ENCODE measurements at regions not wholly inside any gene's neighbourhood (a gene's known extent, or its start where the extent isn't known, plus 50 kb on each side); places are given as distances from the start of the nearest gene placed in this dataset.
"Not testable (repeated sequence)": the region's sequence is repeated elsewhere in the genome, so short reads cannot be mapped to it uniquely, and the experiment has no call there.

DNA sequence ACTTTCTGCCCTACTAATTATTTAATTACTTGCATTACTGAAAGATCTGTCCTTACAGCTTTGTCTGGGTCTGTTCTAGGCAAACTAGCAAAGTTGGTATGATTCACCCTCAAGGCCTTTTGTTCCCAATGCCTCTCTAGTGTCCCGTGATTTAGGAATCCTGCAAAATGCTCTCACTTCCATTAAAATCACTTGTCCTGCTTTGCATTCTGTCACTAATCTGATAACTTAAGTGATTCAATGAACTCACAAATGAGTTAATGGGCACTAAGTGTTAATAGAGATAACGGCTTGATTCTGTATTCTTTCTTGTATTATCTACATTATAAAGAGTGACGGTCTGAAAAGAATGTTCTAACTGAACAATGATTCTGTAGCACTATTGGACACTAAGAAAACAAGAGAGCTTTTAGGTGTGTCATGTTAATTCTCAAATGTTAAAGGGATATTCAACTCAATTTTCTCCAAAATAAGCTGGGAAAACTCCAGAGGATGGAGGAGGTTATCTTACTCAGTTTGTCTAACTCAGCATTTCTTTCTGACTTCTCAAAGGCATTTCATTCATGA is 697.3 kb downstream of the CETN3 start:
- no peak for DNase-seq

DNA sequence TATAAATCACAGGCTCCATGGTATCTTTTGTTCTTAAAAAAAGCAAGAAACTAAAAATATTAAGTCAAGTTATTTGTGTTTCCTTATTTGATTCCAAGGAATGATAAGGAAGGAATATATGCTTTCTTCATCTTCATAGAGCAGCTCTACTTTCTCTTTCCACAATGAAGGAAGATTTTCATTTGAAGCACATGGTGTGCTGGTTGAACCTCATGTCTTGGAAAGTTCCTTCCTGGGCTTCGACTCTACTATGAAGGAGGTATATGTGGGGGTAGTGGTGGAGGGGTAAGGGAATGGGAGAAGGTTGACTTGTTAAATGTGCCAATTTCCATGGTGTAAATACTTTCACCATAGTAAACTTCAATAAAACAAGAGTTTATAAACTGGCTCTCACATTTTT is 698.0 kb downstream of the CETN3 start:
- no peak for DNase-seq

DNA sequence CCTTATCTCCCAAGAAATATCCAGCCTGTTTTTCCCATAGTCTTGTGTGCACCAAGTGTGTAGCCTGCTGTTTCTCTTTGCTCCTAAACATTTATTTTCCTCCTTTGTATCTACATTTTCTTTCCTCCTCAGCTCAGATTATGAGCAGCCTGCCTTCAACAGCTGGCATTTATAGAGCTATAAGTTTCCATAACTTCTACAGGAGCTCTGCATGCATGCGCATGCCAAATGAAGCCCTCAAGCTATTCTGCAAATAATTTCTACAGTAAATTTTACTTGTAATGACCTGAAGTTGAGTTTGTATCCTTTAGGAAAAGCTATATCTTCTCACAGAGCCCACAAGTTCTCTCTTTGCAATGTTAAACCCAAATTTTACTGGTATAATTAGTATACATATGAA is 699.5 kb downstream of the CETN3 start:
- no peak for DNase-seq

DNA sequence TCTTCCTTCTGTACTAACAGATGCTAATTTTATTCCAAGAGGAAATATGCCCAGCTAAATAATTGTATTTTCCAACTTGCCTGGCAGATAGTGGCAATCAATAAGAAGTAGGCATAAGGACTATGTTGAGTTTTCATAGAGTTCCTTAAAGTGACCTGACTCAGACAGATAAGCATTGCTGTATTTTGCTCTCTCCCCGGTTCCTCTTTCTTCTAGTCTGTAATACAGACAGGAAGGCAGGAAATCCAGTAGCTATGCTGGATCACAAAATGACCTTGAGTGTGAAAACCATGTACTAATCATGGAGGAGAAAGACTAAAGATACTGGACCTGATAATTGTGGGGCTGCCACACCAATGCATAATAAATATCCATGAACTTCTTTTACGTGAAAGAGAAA is 701.7 kb downstream of the CETN3 start:
- DNase-seq: no peak

DNA sequence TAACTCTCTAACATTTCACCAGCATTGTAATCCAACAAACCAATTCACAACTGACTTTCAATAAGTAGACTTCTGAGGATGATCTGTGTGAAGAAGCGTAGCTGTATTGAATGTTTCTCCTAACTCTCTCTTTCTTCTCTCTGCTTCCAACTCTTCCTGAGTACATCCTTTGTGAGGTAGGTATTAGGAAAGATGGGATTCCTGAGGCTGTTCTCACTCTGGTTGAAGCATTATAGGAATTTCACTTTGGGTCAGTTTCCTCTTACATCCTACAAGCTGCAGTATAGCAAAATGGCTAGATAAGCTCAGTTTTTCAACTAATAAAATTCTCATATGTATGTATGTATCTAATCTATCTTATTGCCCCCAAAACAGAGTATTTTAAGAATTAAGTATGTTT is 702.8 kb downstream of the CETN3 start:
- no peak for DNase-seq

DNA sequence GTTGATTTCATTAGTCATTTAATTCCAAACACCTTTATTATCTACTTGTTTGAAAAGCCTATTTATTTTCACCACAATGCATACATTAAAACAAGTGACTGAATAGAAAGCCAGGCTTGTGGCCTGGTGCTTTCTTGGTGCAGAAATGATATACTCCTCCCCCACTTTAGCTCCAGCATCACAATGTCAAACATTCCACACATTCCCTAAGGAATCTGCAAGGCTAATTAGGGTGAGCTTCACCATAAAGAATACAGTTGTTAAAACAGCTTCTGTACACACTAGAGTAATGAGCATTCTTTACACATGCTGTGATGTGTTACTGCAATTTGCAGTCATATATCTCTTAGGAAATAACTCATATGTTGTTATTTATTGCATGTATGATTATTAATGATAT is 705.7 kb downstream of the CETN3 start:
- no peak for DNase-seq

DNA sequence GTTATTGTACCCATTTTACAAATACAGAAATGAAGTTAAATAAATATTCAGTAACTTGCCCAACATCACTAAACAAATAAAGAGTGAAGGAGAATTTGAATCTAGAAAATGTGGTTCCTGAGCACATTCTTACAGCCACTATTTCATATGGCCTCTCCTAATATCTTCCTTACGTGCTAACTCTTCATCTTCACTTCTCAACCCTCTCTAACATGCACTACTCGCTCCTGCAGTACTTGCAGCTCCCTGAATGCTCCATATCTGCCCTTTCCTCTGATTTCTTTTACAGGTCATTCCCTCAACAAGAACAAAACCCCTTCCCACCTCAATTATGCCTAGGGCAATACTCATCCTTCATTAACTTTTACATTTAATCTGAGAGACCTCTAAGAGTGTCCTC is 711.5 kb downstream of the CETN3 start:
- DNase-seq: no peak

DNA sequence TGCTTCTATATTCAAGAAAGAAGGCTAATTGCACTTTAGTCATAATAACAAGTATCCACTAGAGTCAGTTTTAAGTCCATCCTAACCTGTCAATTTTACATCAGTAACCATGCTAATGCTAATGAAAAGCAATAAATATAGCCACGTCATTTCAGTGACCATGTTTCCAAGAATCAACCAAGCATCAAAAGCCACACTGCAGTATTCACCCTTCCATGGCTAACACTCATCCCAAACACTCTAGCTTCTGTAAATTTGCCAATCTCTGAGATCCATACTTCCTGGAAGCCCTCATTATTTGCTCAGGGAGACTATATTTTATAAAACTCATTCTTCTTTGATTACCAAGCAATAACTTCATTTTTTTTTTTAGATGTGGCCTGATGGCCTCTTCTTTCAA is 712.0 kb downstream of the CETN3 start:
- DNase-seq: no peak

DNA sequence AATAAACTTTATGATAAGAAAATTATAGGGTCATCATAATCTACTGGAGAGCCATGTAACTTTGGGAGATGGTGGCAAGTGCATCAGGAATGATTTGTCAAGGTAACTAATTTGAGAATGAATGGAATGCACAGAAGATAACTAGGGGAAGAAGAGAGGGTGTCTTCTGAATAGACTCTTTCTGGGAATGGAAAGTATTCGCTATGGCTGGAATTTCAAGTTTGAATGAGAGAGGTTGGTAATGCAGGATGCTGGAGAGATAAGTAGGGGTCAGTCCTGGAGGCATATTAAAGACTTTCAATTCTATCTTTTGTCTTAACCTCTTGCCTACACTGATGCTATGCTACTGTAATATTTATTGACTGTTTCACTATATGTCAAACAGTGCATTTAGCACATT is 714.2 kb downstream of the CETN3 start:
- DNase-seq: no peak

DNA sequence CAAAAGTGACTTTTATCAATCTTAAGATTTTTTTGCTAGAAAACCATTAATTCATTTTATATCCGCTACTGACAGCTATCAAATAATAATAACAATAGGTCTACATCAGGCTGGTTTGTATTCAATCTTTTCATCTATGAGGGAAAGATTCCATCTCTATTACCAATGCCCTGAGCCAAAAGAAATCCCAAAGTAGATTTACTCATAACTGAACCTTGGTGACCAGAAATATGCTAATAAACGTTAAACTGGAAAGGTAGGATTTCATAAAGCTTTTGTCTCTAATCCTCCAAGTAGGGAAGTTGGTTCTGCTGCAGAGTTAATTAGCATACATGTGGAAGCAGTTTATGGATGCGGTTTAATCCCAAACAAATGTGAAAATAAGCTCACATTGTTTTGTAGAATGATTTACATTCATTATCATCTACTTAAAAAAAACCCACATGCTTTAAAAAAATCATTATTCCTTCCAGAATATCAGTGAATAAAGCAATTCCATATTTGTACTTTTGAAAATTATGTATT is 715.5 kb downstream of the CETN3 start:
- DNase-seq: no peak

DNA sequence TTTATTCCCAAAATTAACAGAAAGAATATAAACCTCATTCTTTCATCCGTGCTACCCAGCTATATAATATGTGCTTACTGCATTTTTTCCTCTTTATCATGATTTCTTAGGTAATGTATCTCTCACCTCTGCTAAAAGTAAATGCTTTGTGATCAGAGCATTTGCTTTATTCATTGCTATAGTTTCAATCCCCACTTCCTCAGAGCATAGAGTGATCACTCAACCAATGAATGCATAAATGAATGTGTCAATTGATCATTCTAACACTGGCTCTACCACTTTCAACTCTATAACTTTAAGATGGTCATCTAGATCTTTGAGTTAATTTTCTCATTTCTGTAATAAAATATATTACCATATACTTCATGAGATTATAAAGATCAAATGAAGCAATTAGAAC is 719.2 kb downstream of the CETN3 start:
- no peak for DNase-seq

DNA sequence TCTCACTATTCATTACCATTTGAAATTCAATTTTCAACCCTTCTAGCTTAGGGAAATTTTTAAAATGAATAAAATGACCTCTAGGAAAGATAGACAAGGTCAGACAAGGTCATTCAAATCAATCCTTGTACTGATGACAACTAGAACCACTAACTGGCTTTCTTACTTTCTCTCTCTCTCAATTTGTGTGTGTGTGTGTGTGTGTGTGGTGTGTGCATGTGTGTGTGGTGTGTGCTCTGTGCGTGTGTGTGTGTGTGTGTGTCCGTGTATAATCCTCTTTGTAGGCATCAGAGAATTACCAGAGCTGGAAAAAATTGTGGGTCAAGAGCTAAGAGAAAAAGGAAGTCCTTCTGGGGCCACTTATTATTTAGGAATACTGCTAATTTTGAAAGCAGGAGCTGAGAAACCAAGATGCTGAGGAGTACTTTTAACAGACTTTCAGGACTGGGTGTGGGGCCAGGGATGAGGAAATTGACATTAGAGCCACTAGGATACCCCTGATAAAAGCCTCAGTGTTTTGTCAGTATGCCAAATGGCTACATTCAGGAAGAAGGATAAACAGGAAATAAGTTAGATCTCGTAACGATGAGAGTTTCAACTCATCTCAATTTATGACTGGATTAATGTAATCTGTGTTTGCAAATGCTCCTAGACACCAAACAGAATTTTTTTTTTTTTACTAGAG is 723.3 kb downstream of the CETN3 start:
- DNase-seq: no peak

DNA sequence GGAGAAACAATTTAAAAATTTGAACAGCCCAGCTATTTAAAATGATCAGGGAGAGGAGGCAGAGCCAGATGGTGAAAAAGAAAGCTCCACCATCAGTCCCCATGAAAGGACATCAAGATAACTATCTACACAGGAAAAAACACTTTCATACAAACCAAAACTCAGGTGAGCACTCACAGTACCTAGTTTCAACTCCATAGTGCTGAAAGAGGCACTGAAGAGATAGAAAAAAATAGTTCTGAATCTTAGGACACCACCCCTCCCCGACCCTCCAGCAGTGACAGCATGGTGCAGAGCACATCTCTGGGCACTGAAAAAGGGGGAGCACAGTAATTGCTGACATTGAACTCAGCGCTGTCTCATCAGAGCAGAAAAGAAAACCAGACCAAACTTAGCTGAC is 732.9 kb downstream of the CETN3 start:
- no peak for DNase-seq

DNA sequence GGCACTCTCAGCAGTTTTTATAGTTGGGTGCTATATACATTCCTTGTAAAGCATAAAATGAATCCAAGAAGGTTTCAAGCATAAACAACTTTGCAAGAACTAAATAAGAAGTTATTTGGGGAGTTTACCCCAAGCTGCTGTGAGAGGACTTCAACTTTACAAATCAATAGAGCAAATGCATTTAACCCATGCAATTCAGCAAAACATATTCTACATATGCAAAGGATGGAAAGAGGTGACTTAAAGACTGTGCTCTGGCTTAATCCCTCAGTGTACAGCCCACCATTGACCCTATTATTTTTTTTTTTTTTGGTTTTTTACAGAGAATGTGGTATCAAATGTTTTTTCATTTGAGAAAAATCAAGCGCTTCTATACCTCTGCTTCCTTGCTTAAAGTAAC is 736.5 kb downstream of the CETN3 start:
- DNase-seq: no peak

DNA sequence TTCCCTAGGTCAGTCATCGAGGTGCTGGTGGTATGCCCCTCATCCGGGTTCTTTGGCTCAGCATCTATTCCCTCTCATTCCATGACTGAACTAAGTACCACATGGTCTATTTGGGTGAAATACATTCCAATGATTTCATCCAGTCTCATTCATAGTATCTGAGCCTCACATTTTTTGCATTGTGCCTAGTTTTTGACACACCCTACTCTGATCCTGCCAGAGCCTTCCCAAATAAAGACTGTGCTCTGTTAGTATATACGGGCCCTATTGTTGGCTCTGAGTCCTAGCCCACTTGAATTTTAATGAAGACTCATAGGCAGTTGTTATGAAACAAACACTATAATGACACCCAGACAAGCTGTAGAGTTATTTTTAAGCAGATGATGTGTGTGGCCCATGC is 740.7 kb downstream of the CETN3 start:
- no peak for DNase-seq

DNA sequence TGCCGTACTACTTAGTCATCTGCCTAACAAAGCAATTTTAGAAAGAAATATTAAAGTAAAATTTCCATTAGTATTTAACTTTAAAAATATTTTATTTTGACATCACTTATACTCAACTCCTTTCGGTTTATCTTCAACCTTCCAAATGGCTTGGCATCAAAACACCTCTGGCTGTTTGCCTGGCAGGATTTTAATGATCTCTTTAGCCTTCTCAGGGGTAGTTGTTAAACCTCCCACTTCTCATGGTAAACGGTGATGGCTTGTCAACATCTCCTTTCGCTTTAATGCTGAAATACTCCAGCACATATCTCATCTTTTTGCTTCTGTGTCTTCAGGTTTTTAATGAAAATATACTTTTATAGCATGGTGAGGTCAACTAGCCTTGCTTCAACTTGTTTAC is 747.1 kb downstream of the CETN3 start:
- DNase-seq: no peak

DNA sequence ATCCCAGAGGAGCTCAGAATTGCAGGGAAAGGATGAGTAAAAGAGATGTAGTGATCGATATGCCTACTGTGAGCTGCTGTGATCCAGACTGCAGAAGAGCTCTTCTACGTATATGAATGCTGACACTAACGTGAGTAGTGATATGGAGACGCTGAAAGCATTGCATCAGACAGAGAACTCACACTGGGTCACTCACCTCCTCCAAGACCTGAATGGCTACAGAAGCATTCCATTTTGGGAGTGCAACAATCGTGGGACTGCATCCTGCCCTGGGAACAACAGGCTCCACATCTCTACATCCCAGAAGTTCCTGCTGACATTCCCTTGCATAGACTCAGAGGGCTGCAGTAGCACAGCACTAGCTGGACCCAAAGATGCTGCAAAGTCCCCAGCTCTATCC is 755.9 kb upstream of the MEF2C start:
- no peak for DNase-seq

DNA sequence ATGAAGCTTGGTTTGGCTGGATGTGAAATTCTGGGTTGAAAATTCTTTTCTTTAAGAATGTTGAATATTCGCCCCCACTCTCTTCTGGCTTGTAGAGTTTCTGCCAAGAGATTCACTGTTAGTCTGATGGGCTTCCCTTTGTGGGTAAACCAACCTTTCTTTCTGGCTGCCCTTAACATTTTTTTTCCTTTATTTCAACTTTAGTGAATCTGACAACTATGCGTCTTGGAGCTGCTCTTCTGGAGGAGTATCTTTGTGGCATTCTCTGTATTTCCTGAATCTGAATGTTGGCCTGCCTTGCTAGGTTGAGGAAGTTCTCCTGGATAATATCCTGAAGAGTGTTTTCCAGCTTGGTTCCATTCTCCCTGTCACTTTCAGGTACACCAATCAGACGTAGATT is 751.2 kb upstream of the MEF2C start:
- not testable (repeated sequence) for DNase-seq

DNA sequence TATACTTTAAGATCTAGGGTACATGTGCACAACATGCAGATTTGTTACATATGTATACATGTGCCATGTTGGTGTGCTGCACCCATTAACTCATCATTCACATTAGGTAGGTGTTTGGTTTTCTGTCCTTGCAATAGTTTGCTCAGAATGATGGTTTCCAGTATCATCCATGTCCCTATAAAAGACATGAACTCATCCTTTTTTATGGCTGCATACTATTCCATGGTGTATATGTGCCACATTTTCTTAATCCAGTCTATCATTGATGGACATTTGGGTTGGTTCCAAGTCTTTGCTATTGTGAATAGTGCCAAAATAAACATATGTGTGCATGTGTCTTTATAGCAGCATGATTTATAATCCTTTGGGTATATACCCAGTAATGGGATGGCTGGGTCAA is 747.1 kb upstream of the MEF2C start:
- DNase-seq: not testable (repeated sequence)

DNA sequence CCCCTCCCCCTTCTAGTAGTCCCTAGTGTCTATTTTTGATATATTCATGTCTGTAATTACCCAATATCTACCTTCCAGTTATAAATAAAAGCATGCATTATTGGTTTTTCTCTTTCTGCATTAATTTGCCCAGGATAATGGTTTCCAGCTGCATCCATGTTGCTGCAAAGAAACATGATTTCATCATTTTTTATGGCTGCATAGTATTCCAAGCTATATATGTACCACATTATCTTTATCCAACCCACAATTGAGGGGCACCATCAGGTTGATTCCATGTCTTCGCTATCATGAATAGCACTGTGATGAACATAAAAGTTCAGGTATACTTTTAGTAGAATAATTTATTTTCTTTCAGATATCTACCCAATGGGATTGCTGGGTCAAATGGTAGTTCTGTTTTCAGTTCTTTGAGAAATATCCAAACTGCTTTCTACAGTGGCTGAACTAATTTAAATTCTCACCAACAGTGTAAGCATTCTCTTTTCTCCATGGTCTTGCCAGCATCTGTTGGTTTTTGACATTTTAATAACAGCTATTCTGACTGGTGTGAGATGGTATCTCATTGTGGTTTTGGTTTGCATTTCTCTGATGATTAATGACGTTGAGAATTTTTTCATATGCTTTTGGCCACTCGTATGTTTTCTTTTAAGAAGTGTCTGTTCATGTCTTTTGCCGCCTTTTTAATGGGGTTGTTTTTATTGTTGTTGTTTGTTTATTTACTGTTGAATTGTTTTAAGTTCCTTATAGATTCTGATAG is 746.1 kb upstream of the MEF2C start:
- DNase-seq: no peak

DNA sequence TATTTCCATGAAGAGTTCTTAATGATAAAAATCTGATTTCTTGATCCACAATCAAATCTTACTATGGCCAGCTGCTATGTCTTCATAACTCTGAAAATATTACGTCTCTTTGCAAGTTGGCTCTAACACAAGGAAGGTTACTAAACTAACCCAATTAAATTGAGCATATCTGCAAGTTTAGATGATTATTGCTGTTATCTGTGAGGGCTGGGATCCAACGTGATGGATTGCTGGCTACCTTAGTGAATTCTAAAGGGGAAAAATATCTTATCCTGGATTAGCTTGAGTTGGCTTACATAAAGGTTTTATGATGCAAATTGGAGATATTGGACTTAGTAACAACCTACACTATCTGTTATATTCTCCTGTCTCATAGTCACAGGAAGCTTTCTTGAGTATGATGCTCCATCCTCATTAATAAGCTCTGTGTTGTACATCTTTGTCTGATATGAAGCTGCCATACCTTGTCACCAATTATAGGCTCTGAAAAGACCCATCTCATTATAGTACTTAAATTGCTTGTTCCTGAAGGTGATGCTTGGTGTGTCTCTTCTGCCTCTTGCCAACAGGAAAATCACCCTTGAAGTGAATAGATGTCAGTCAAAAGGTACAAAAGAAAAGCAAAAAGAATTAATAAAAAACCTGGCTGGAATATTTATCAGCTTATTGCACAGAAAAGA is 733.0 kb upstream of the MEF2C start:
- no peak for DNase-seq

DNA sequence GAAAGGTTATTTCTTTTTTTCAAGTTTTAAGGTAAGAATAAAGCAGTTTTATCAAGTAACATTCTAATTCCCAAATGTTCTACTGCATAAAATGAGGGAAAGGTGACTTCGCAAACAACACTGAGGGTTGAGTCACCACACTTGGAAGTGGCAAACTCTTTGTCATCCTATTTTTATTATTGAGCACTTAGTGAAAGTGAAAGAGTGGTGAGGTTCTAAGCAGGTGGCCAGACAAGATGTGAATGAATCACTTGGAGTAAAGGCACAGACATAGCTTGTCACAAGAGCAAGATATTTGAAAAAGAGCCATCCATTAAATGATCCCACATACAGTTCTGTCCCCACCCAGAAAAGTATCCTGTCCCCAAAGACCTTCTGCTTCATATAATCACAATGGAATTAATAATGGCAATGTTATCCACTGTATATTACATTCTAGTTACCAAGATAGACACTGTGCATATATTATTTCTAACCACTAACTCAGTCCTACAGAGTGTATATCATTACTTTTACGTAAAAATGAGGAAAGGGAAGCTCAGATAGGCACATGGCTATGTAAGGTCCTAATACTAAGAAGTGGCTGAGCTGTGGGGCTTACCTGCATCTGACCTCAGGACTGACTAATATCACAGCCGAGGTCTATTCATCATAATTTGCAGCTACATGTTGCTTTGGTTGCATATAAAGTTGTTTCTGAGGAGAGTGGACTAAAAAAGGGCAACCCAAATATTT is 730.4 kb upstream of the MEF2C start:
- no peak for DNase-seq

DNA sequence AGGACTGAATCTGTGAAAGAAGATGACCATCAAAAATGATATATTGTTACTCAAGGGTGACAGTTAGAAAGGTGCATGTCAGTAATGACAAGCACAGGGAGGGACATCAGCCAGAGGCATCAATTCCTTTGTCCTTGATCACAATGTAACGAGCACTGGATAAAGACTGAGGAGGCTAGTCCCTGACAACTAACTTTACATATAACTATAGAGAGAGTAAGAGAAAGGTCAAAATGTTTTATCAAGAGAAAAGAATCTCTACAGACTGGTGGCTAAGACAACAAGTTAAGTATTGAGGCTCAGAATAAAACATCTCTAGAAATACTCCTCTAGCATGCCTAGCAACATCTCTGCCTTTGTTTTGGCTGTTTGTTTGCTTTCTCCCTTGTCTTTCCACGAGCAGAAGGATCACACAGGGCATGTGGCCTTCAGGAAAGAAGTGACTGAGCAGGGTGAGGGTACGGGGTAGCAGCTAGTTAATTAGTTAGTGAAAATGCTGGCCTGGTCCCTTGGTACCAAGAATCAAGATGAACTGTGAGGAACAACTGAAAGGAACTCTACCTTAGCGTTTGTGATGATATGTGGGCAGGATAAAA is 724.1 kb upstream of the MEF2C start:
- DNase-seq: peak; percentile 4
